Heart left ventricle (tissue), 13 donors: ENCODE measurements at regions not wholly inside any gene's neighbourhood (a gene's known extent, or its start where the extent isn't known, plus 50 kb on each side); places are given as distances from the start of the nearest gene placed in this dataset.

Experiments
- CTCF ChIP-seq, 12 donors: fragments of 200-600 bp; sonication (generic) in 4 of 12; IDR thresholded peaks; one replicate each; pipeline versions ENCODE4 v1.5.0 to v1.8.0; 2018 to 2022; ENCODE audit warnings: antibody characterized with exemption in 12 of 12, mild to moderate bottlenecking in 5 of 12
- POLR2A ChIP-seq, 2 donors: fragments of 450-650 bp; IDR thresholded peaks; one replicate each; pipeline ENCODE4 v1.6.1; 2017; ENCODE audit warnings: antibody characterized with exemption in 2 of 2, mild to moderate bottlenecking in 2 of 2, moderate library complexity in 2 of 2
- donor health status: ischemic (EF 13 %, LVEDD 7.1; RV severe dilation, severe dysfunction).
- donor health status: DM: no; HTN: yes; CAD: no.
- donor health status: DM: no; HTN: no; CAD: no.
- donor health status: ischemic (EF 25% LVEDD 6.9; RV normal size, moderate dysfunction).
- donor health status: ischemic (EF 25% LVEDD 5.7; RV mildly dilated, moderate dysfunction).
- donor health status: ischemic (EF 35%, LVEDD 5.7; RV mildly dilated, moderate dysfunction).
- donor health status: nonischemic (EF 11% LVEDD 7.7; RV severe dilation, severe dysfunction).
- donor health status: DM: yes; HTN: yes; CAD: no.
- donor health status: PGD.
- donor health status: ischemic (EF 29% LVEDD 5.4; RV normal size, mild dysfunction).
- donor health status: nonischemic (EF 23%, LVEDD 6.1; RV moderate dilation, normal function).

DNA sequence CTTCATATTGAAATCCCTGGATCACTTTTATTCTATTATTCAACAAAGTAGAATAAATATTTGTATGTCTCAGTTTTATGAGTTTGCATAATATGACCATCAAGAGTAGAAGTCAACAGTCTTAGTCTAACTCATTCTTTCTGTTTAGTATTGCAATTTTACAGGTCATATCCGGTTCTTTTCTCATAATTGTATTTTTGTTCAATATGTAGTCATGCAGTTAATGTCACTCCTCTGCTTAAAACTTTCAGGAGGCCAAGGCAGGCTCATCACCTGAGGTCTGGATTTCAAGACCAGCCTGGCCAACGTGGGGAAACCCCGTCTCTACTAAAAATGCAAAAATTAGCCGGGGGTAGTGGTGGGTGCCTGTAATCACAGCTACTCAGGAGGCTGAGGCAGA is 148.4 kb upstream of the TRPM3 start:
- no peak for TF ChIP-seq CTCF (IDR thresholded peaks at IDR 0.05)
- TF ChIP-seq POLR2A (IDR thresholded peaks at IDR 0.05): no peak
